Activated CD4-positive, alpha-beta memory T cell treated with anti-CD3 and anti-CD28 coated beads, Interleukin-2, amount 10 ng/mL, durations not matched to agents 7 days and 5 days (primary cell): ENCODE measurements at regions not wholly inside any gene's neighbourhood (a gene's known extent, or its start where the extent isn't known, plus 50 kb on each side); places are given as distances from the start of the nearest gene placed in this dataset.

ENCODE experiments used
- CTCF ChIA-PET: fragments of 350-600 bp; sonication (Branson Sonifier 250); formaldehyde crosslinking; loops from one replicate; lab custom pipeline; 2021; ENCODE audit warnings: antibody characterized with exemption, inconsistent platforms; lab: Charles Lee
- POLR2A ChIA-PET: fragments of 350-600 bp; sonication (Branson Sonifier 250); formaldehyde crosslinking; loops from one replicate; lab custom pipeline; 2021; ENCODE audit warnings: antibody characterized with exemption; lab: Charles Lee
- DNase-seq: peaks from one replicate; pipeline ENCODE4 v3.0.0-alpha.2; 2020
- H3K27ac Mint-ChIP-seq: one replicate; pipeline ENCODE4 v1.8.0; 2021; ENCODE audit warnings: mild to moderate bottlenecking, mixed read lengths
- H3K27me3 Mint-ChIP-seq: one replicate; pipeline ENCODE4 v1.8.0; 2021; ENCODE audit warnings: mixed read lengths
- H3K36me3 Mint-ChIP-seq: one replicate; pipeline ENCODE4 v1.8.0; 2021; ENCODE audit warnings: low read depth, mixed read lengths
- H3K4me1 Mint-ChIP-seq: one replicate; pipeline ENCODE4 v1.8.0; 2021; ENCODE audit warnings: mixed read lengths
- H3K4me3 Mint-ChIP-seq: one replicate; pipeline ENCODE4 v1.8.0; 2021; ENCODE audit warnings: mild to moderate bottlenecking, mixed read lengths
- H3K9me3 Mint-ChIP-seq: one replicate; pipeline ENCODE4 v1.8.0; 2021; ENCODE audit warnings: mixed read lengths

DNA sequence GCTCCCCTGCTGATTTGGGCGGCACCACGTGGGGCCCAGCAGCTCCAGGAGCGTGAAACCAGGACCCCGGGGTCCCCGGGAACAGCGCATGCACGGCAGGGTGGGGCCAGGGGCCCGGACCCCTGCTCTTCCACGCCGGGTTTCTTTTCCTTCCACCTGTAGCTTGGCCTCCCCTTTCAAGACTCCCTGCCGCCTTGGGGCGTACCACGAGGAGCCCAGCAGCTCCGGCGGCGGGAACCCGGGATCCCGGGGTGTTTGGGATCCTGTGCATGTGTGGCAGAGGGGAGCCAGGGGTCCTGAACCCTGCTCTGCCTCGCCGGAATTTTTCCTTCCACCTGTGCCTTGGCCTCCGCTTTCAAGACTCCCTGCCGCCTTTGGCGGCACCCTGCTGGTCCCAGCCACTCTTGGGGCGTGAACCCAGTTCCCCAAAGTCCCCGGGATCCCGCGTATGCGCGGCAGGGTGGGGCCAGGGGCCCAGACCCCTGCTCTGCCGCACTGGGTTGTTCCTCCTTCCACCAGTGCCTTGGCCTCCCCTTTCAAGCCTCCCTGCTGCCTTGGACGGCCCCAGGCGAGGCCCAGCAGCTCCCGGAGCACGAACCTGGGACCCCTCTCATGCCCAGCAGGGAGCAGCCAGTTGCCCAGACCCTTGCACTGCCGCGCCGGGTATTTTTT lies 322.7 kb downstream of the ALG10 start:
- DNase-seq = no peak

DNA sequence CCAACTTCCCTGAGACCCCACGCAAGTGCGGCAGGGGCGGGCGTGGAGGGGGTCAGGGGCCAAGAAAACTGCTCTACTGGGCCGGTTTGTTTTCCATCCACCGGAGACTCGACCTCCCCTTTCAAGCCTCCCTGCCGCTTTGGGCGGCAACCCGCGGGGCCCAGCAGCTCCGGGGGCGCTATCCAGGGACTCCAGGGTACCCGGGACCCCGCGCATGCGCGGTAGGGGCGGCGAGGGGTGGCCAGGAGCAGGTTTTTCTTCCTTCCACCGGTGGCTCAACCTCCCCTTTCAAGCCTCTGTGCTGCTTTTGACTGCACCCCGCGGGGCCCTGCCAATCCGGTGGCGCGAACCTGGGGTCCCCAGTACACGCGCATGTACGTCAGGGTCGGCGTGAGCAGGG lies 323.5 kb downstream of the ALG10 start:
- DNase-seq = no peak
- H3K27me3 Mint-ChIP-seq = no peaks in the 10 kb centered on the region
- peaks cover 5% of the 10 kb centered on the region for H3K9me3 Mint-ChIP-seq
- H3K27ac Mint-ChIP-seq = no peak overlapping the region
- no peak overlapping the region for H3K4me3 Mint-ChIP-seq
- no peaks in the 10 kb centered on the region for H3K4me1 Mint-ChIP-seq
- POLR2A ChIA-PET = no interaction called here
- no peaks in the 10 kb centered on the region for H3K36me3 Mint-ChIP-seq
- CTCF ChIA-PET = no interaction called here

More for the DNA sequence above, 322.7 kb downstream of the ALG10 start:
- H3K9me3 Mint-ChIP-seq = peaks cover 10% of the 10 kb centered on the region
- no peaks in the 10 kb centered on the region for H3K27me3 Mint-ChIP-seq
- no peaks in the 10 kb centered on the region for H3K4me1 Mint-ChIP-seq
- no peak overlapping the region for H3K27ac Mint-ChIP-seq
- no peaks in the 10 kb centered on the region for H3K36me3 Mint-ChIP-seq
- POLR2A ChIA-PET = no interaction called here
- no peak overlapping the region for H3K4me3 Mint-ChIP-seq
- CTCF ChIA-PET = no interaction called here

GRCh38 chr12:34346372-34347034 lies 324.2 kb downstream of the ALG10 start:
- ChIA-PET CTCF (no interaction called here), POLR2A (no interaction called here)
- no peaks in the 10 kb centered on the region for H3K4me1 Mint-ChIP-seq
- no peak overlapping the region for H3K27ac Mint-ChIP-seq
- no peak for DNase-seq
- peaks cover 5% of the 10 kb centered on the region for H3K9me3 Mint-ChIP-seq
- no peak overlapping the region for H3K4me3 Mint-ChIP-seq
- H3K27me3 Mint-ChIP-seq = no peaks in the 10 kb centered on the region
- H3K36me3 Mint-ChIP-seq = no peaks in the 10 kb centered on the region

GRCh38 chr12:34347367-34347766 lies 325.1 kb downstream of the ALG10 start:
- Mint-ChIP-seq H3K9me3 (peaks cover 5% of the 10 kb centered on the region), H3K4me3 (no peak overlapping the region), H3K27ac (no peak overlapping the region), H3K4me1 (no peaks in the 10 kb centered on the region), H3K36me3 (peaks cover under 1% of the 10 kb centered on the region), H3K27me3 (no peaks in the 10 kb centered on the region)
- ChIA-PET POLR2A (no interaction called here), CTCF (no interaction called here)
- DNase-seq = no peak

DNA sequence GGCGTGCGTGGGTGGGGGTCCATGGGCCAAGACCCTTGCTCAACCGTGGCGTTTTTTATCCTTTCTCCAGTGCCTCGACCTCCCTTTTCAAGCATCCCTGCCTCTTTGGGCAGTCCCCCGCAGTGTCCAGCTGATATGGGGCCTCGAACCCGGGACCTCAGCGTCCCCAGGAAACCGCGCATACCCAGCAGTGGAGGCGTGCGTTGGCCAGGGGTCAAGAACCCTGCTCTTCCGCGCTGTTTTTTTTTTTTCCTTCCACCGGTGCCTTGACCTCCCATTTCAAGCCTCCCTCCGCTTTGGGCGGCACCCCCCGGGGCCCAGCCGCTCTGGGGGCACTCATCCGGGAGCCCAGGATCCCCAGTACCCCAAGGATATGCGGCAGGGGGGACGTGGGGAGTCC lies 325.8 kb downstream of the ALG10 start:
- no peak for DNase-seq
- POLR2A ChIA-PET = no interaction called here
- CTCF ChIA-PET = no interaction called here
- no peaks in the 10 kb centered on the region for H3K27me3 Mint-ChIP-seq
- H3K4me3 Mint-ChIP-seq = no peak overlapping the region
- H3K27ac Mint-ChIP-seq = no peak overlapping the region
- no peaks in the 10 kb centered on the region for H3K4me1 Mint-ChIP-seq
- peaks cover 5% of the 10 kb centered on the region for H3K9me3 Mint-ChIP-seq
- peaks cover 3% of the 10 kb centered on the region for H3K36me3 Mint-ChIP-seq

- peaks cover 3% of the 10 kb centered on the region for H3K36me3 Mint-ChIP-seq
- H3K4me1 Mint-ChIP-seq = no peaks in the 10 kb centered on the region
- CTCF ChIA-PET = no interaction called here
Measured at GRCh38 chr12:34348836-34349672, 326.8 kb downstream of the ALG10 start.

DNA sequence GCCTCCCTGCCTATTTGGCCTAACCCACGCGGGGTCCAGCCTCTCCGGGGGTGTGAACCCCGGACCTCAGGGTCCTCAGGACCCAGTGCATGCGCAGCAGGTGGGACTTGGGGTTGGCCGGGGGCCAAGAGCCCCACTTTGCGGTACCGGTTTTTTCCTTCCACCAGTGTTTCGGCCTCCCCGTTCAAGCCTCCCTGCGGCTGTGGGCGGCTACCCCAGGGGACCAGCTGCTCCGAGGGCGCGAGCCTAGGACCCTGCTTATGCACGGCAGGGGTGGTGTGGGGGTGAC lies 327.3 kb downstream of the ALG10 start:
- ChIA-PET CTCF (no interaction called here), POLR2A (no interaction called here)
- H3K27ac Mint-ChIP-seq = no peak overlapping the region

More at GRCh38 chr12:34348836-34349672, 326.8 kb downstream of the ALG10 start:
- no peak for DNase-seq
- H3K27me3 Mint-ChIP-seq = no peaks in the 10 kb centered on the region
- H3K27ac Mint-ChIP-seq = no peak overlapping the region
- H3K4me3 Mint-ChIP-seq = no peak overlapping the region
- H3K9me3 Mint-ChIP-seq = peaks cover 5% of the 10 kb centered on the region
- POLR2A ChIA-PET = no interaction called here

GRCh38 chr12:34350092-34351041 lies 328.1 kb downstream of the ALG10 start:
- peaks cover 5% of the 10 kb centered on the region for H3K9me3 Mint-ChIP-seq
- DNase-seq = no peak
- POLR2A ChIA-PET = no interaction called here
- no peaks in the 10 kb centered on the region for H3K4me1 Mint-ChIP-seq
- H3K36me3 Mint-ChIP-seq = peaks cover 3% of the 10 kb centered on the region
- H3K4me3 Mint-ChIP-seq = no peak overlapping the region
- H3K27ac Mint-ChIP-seq = no peak overlapping the region
- H3K27me3 Mint-ChIP-seq = no peaks in the 10 kb centered on the region
- CTCF ChIA-PET = no interaction called here

More for the DNA sequence above, 327.3 kb downstream of the ALG10 start:
- Mint-ChIP-seq H3K9me3 (peaks cover 5% of the 10 kb centered on the region), H3K4me1 (no peaks in the 10 kb centered on the region), H3K36me3 (peaks cover 3% of the 10 kb centered on the region), H3K4me3 (no peak overlapping the region), H3K27me3 (no peaks in the 10 kb centered on the region)
- no peak for DNase-seq

DNA sequence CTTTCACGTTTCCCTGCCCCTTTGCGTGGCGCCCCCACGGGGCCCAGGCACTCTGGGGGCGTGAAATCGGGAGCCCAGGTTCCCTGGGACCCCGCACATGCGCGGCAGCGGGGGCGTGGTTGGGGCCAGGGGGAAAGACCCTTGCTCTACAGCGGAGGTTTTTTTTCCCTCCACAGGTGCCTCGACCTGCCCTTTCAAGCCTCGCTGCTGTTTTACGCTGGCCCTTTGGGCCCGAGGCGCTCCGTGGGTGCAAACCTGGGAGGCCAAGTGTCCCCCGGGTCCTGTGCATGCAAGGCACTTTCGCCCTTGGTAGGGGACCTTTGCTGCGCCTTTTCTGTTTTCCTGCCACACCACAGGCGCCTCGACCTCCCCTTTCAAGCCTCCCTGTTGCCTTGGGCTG lies 329.8 kb downstream of the ALG10 start:
- Mint-ChIP-seq H3K4me1 (no peaks in the 10 kb centered on the region), H3K27me3 (no peaks in the 10 kb centered on the region), H3K4me3 (no peak overlapping the region), H3K9me3 (peaks cover 4% of the 10 kb centered on the region), H3K27ac (no peak overlapping the region), H3K36me3 (peaks cover 3% of the 10 kb centered on the region)
- CTCF ChIA-PET = no interaction called here
- no peak for DNase-seq
- POLR2A ChIA-PET = no interaction called here

- CTCF ChIA-PET = no interaction called here
Measured at GRCh38 chr12:34354239-34355200, 332.2 kb downstream of the ALG10 start.

DNA sequence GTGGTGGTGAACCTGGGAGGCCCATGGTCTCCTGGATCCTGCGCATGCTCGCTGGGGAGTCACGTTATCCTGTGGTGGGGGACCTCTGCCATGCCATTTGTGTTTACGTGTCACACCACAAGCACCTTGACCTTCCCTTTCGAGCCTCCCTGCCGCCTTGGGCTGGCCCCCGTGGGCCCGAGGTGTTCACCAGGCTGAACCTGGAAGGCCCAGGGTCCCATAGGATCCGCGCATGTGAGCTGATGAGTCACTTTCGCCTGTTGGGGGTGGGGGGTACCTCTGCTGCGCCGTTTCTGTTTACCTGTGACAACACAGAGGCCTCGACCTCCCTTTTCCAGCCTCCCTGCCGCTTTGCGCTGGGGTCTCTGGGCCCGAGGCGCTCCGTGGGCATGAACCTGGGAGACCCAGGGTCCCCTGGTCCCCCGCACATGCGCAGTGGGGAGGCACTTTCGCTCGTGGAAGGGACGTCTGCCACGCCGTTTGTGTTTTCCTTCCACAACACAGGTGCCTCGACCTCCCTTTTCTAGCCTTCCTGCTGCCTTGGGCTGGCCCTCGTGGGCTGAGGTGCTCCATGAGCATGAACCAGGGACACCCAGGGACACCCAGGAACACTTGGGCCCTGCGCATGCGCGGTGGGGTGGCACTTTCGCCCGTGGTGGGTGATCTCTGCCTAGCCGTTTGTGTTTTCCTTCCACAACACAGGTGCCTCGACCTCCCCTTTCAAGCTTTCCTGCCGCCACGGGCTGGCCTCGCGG lies 334.1 kb downstream of the ALG10 start:
- H3K27ac Mint-ChIP-seq = no peak overlapping the region
- H3K27me3 Mint-ChIP-seq = no peaks in the 10 kb centered on the region
- peaks cover 2% of the 10 kb centered on the region for H3K9me3 Mint-ChIP-seq
- ChIA-PET POLR2A (no interaction called here), CTCF (no interaction called here)
- H3K4me3 Mint-ChIP-seq = no peak overlapping the region
- peaks cover 3% of the 10 kb centered on the region for H3K36me3 Mint-ChIP-seq
- H3K4me1 Mint-ChIP-seq = no peaks in the 10 kb centered on the region
- DNase-seq = no peak

More at GRCh38 chr12:34354239-34355200, 332.2 kb downstream of the ALG10 start:
- no peak overlapping the region for H3K4me3 Mint-ChIP-seq
- no peaks in the 10 kb centered on the region for H3K27me3 Mint-ChIP-seq
- peaks cover 3% of the 10 kb centered on the region for H3K36me3 Mint-ChIP-seq
- DNase-seq = no peak
- POLR2A ChIA-PET = no interaction called here
- no peaks in the 10 kb centered on the region for H3K9me3 Mint-ChIP-seq
- H3K27ac Mint-ChIP-seq = no peak overlapping the region
- H3K4me1 Mint-ChIP-seq = no peaks in the 10 kb centered on the region
